Stimulated activated CD8-positive, alpha-beta memory T cell treated with anti-CD3 and anti-CD28 coated beads, Interleukin-2, amount 100 ng/mL, for 1 hour (primary cell): ENCODE measurements at regions not wholly inside any gene's neighbourhood (a gene's known extent, or its start where the extent isn't known, plus 50 kb on each side); places are given as distances from the start of the nearest gene placed in this dataset.
"Not testable (repeated sequence)": the region's sequence is repeated elsewhere in the genome, so short reads cannot be mapped to it uniquely, and the experiment has no call there.

ENCODE experiments used
- DNase-seq, 2 donors: peaks; one replicate each; pipeline ENCODE4 v3.0.0-alpha.2; 2020; ENCODE audit warnings: low read depth in 2 of 2

DNA sequence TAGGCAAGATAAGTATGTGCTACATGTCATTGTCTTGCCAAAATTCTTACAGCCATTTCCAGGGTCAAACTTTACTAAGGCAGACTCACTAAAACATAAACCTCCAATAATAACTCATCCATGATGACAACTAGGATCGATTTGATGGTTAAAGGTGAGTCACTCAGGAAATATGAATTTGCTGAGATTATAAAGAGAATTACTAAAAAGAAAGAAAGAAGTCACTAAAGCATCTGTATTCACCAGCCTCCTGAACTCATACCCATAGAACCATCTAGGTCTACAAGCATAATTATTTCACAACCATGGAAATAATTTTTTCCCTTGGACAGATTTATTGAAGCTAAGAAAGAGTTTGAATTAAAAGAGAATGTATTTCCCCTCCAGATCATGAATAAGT lies 258.6 kb downstream of the TLE1 start:
- DNase-seq = no peak

DNA sequence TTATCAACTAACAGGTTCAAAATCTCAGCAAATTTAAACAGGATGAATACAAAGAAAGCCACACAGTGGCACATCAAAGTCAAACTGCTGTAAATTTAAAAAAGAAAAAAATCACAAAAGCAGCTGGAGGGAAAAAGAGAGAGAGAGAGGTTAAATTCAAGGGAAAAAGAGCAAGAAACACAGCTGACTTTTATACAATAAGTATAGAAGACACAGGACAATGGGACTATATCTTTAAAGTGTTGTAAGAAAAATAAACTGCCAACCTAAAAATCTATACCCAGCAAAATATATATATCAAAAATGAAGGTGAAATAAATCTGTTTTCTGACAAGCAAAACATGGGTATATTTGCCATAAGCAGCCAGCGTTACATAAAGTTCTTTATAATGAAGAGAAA lies 261.5 kb downstream of the TLE1 start:
- DNase-seq = no peak

DNA sequence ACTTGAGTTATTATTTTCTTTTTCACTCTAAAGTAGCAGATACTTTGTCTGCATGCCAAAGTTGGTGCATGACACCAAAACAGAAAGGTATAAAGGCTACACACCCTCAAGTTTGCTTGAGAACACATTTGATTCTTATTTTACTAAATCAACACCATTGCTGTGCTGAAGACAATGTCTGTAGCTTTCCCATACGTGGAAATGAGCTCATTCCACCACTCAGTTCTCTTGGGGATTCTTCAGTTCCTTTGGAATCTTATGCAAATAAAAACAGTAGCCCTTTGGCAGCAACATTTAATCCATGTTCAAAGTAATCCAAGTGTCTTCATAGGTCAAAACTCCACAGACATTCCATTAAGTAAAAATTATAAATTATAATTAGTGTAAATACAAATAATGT lies 264.9 kb downstream of the TLE1 start:
- DNase-seq = no peak

DNA sequence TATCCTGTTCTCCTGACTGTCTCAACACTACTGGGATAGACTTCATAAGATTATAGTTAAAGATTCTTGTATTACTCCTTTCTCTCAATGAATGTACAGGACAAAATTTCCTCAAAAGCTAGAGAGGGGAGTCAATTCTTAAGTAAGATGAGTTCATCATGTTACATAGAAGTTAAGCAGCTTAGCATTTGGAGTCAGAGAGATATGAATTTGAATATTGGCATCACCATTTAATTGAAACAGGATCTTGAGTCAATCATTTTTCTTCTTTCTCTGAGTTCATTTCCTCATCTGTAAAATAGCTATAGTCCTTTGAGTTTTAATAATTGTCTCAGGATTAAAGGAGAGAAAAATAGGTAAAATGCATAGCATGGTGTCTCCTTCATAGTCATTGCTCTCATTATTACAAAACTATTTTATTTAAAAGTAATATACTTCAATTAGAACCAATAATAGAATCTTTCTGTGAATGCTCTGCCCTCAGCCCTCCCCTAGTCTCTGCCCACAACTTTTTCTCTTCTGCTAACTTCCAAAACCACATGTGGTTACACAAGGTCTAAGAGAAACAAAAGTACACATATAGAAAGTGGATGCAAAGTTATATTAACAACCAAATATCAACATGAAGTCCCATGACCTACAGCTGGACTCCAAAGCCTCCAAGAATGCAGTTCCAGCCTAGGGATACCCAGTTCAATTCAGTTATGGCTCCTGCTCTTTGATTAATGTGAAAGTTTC lies 265.6 kb downstream of the TLE1 start:
- no peak for DNase-seq

DNA sequence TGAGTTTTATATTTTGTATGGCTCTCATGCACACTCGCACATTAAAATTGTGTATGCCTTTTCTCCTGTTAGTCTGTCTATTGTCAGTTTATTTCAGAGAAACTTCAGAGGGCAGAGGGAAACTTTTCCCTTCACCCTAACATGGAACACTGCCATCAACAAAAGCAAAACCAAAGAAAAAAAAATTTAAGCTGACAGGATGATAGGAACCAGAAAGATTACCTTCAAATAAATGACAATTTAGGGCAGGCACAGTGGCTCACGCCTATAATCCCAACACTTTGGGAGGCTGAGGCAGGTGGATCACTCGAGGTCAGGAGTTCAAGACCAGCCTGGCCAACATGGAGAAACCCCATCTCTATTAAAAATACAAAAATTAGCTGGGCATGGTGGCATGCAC lies 268.3 kb downstream of the TLE1 start:
- DNase-seq = not testable (repeated sequence)

DNA sequence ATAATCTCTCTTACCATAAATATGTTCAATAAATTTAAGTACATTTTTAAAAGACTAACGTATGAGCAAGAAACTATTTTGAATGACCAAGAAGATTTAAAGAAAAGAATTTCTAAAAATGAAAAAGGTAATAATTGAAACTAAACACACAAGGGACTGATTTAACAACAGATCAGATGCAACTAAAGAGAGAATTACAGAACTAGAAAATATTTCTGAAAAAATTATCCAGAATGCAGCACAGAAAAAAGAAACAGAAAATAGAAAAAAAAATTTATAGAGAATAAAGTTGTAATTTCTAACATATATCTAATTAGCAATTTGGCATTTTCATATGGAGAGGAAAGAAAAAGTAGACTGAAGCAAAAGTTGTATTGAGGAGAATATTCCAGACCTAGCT lies 269.3 kb downstream of the TLE1 start:
- DNase-seq = no peak

DNA sequence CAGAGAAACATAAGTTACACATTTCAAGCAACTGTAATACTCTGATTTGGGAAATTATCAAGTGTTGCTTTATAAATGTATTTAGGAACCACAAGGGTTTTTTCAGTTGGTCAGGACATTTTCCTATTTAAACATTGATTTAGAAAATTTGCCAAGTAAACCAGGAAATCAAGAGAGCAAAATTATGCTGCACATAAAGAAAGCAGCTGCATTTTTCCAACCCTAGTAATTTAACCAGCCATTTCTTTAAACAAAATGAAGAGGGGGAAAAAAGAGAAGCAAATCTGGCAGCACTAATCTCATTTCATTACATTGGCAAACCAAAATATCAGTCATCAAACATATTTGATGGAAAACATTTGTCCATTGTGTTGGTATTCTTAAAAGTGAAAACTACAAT lies 271.4 kb downstream of the TLE1 start:
- DNase-seq = no peak

DNA sequence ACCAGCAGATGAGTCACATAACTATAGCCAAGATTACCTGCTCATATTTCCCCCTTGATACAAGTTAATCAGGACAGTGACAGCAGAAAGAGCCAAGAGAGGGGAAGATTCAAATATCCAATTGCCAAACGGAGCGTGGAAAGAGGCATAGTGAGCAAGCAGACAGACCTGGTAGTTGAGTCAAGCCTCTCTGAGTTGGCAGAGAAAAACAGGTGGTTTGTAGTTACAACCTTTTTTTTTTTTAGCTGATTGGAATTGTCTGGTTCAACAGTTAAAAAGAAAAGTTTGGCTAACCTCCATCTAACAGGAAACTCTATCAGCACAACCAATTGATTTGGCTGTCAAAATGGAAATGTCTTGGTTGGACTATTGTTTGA lies 272.1 kb downstream of the TLE1 start:
- DNase-seq = no peak

DNA sequence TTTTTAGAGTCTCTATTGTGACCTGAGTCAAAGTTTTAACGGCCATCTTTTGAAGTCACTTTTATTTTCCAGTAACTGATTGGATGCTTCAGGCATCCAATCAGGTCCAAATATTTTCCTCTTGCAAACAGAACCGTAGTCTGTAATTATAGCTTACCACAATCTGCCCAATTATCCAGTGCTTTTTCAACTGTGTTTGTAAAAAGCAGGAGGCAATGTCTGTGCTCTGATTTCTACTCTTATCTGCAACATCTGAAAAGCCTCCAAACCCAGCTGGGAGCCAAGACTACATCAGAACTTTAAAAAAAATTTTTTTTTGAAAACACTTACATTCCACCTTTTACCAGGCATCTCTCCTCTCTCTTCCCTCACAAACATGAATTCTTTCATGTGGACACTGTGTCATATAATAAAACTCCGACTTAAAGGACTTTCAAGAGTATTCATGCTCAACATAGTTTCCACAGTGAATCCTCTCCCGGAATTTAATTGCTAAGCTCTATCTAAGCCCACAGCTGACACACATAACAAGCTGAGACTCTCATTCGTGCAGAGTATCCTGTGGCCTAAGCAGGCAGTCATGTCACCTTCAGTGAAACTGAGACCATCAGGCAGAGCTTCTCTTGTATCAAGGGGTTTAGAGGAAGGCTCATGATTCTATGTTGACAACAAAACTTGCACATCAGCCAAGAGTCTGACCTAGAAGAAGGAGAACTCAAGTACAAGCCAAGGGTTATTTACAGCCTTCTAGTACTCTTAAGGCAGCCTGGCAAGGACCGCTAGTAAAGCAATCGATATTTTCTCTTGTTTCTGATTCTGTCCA lies 272.7 kb downstream of the TLE1 start:
- DNase-seq = no peak

DNA sequence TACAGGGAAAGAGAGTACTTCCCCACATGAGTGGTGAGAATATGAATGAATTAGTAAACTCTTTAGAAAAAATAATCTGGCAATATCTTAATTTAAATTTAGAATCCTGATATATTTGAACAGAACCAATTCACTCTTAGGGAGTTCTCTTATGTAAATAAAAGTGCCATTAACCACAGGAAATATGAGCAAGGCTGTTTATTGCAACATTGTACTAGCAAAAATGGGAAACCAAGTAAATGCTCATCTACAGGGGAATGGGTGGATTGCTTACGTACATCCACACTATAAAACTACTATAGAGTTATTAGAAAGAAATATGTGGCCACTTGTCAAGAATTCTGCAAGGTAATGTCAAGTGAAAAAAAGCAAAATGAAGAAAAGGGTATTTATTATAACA lies 274.5 kb downstream of the TLE1 start:
- DNase-seq = no peak

DNA sequence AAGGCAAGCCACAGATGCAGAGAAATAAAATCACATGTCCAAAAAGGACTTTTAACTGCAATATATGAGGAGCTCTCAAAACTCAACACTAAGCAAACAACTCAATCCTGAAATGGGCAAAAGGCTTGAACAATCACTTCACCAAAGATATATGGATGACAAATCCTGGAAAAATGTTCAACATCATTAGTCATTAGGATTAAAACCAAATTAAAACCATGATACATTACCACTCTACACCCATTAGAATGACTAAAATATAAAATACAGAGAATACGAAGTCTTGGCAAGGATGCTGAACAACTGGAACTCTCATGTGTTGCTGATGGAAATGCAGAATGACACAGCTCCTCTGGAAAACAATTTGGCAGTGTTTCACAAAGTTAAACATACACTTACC lies 277.4 kb downstream of the TLE1 start:
- DNase-seq = no peak

DNA sequence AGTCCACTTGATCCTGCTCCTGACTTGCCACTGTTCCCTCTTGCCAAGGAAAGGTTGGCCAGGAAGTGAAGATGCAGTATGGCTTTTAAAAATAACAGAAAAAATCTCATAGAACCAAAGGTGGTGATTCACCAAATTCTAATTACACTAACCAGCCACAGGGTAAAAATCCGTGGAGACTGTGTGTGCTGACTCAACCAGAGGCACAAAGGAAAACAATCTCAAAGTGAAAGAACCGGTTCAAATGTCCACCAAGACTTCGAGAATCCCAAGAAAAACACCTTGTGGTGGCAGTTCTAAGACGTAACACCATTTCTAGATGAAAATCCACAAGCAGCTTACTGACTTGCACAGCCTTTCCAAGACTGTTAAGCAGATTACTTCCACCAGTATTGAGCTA lies 279.1 kb downstream of the TLE1 start:
- no peak for DNase-seq

DNA sequence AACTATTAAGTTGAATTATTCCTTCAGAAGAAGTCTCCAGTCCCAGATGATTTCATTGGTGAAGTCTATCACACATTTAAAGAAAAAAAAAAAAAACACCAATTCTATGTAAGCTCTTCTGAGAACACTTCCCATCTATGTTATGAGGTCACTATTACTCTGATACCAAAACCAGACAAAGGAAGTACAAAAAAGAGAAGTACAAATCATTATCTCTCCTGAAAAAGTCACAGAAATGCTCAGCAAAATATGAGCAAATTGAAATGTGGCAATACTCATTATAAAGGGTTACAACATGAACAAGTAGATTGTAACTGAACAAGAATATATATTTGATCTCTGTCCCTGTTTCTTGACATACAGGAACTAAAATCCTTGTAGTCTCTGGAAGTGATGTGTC lies 280.4 kb downstream of the TLE1 start:
- DNase-seq = no peak

DNA sequence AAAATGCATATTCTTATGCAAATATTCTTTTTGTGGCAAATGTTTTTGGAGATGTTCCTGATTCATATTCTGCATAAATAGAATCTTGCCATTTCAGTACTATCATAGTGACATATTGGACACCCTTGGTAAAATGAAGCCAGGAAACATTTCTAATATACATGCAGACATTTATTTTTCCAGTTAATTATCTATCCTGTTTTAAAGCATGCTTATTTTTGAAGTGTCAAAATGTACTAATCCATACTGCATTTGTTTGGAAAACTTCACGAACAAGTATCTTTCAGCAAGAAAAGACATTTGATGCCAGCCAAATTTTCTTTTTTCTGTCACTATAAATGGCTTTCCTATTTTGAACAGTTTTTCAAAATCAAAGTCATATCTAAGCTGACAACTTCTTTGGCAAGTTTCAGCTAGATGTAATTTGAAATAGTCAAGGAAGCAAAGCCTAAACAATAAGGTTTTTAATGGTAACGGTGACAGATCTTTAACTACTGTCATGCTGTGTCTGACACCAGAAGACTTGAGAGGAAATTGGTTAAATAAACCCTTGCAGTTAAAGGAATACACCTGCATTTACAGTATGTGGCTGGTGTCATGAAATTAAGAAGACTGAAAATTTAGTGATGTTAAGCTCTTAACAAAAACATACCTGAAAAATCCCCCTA lies 284.3 kb downstream of the TLE1 start:
- DNase-seq = no peak

DNA sequence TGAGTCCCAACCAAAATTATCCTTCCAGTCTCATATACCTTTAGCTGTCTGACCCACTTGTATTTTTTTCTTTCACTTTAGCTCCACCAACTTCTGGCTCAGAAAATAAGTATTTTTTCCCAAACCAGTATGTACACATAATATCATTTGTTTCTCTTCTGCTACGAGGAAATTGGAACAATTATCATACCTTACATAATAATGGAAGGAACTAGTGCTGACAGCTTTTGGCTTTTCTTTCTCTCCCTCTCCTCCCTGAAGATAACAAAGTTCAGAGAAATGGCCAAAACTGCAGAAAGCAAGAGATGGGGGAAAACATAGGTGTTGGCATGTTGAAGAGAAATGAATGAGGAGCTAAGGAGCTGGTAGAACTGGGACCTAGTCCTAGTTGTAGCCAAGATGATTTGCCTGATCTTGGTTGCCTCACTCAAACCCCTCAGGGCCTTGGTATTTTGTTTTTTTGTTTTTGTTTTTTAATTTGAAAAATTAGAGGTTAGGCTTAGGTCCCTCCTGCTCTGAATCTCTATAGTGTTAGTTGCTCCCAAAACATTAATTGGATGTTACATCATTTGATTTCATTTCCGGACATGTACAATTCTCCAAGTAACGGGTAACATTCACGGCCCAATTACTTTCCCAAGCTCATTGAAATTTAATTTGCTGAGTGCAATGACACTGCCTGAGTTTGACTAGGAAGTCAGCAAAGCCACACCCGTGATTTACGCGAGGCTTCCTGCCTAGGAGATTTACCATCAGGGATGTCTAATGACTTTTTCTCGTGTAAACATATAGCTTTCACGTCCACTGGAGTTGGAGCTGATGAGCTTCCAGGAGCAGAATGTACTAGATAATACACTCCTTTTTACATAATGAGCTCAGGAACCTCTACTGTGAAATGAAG lies 291.6 kb downstream of the TLE1 start:
- no peak for DNase-seq

DNA sequence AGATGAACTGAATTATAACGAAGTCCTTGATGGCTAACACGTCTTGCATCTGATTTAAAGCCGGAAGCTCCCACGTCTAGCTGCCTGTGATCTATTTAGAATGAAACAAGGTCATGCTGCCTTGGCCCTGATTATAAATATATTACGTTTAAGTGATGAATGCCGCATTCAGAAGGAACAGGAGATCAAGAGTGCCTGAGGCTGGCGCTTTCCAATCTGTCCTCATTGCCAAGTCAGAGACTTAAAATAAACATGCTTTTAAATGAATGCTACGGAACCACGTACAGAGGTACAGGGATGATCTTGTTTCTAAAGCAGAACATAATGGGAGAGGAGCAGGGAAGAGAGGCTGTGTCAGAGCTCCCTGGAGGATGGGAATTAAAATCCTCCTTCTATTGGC lies 292.8 kb downstream of the TLE1 start:
- no peak for DNase-seq

DNA sequence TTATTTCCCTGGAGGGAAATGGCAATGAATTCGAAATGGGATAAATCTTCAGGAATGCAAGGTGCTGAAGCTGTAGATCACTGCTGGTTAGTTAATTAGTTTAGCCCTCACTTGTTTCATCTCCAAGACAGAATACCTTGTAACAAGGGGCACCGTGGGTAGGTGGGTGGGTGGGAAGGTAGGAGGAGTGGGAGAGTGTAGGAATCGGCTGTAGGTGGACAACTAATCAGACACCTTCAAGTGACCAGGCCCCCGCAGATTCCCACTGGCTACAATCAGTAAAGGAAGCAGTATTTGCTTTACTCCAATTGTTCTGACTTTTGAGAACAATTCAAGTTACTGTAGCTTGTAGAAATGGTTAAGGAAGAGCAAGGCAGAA lies 293.7 kb downstream of the TLE1 start:
- no peak for DNase-seq

DNA sequence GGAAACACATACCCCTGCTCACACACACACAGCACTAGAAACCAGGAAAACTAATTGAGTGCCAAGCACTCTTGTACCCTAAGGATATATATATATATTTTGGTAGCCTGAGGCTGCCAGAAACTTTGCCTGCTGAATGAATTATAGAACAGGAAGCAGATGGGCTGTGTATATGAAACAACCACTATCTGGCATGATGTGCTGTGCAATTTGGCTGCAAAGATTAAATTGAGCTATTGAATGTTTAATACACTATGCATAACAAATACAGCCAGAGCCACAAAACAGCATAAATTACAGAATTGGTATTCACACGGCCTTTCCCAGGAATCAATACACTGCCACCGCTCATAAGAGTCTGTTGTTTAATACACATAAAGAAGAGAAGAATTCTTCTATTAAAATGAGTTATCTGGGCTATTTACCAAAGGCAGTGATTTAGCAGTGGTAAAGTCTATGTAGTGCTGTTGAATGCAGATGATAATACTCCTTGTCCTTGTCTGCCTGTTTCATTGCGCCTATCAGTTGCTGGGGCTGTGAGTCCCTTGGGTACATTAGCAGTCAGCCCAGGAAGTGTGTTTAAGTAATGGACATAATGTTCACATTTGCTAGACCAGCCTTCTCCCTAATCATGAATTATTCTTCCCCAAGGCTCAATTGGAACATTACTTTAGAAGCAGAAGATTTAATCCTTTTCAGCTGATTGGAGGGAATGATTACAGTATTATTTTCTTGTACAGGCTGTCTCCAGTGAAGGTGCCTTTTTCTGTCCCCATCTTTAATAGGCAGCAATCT lies 294.3 kb downstream of the TLE1 start:
- DNase-seq = no peak

DNA sequence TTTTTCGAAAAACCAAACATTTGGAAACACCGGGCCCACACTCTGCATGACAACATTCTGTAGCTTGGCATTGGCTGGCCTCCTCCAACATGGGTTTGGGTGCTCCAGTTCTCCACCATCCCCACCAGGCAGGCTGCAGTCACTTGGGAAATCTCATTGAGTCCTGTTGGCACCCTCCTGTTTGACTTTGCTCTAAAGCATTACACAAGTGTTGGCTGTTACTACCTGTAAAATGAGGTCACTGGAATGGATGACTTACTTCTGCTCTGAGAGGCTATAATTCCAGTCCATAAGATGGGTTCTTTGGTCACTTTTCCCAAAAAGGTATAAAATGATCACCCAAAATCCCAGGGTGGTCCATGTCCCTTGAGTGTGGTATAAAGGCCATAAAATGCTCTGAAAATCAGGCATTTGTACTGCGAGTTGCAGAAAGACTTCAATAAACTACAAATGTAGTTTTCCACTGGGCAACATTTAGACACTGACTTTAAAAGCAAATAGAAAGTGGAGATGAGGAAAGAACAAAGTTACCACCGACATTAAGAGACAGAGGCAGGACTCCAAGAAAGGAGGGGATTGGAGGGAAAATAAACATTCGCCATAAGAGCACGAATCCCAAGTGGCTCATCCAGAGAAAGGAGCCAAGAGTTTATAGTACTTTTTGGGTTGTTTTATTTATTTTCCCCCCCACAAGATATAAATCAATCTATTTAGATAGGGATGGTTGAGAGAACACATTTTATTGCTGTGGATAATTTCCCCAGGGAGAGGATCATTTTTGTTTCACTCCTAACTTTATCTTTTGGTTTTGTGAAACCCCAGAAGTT lies 295.1 kb downstream of the TLE1 start:
- no peak for DNase-seq

DNA sequence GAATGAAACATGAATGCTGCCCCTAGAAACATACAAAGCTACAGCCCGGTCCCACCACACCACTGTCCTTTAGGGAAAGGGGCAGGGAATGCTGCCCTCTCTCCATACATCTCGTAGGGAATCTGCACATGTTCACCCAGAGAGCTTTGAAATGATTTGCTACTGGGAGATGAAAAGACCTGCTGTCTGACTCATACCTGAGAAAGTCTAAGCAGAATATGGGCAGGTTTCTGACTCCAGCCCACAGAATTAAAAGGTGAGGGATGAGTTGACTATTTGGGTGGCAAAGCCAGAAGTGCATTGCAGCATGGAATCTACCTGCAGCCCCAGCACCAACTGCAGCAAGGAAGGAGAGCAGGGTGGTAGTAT lies 297.9 kb downstream of the TLE1 start:
- DNase-seq = no peak
